GM18909 (cell line): ENCODE measurements at regions not wholly inside any gene's neighbourhood (a gene's known extent, or its start where the extent isn't known, plus 50 kb on each side); places are given as distances from the start of the nearest gene placed in this dataset.
A peak's percentile ranks its signal among the peaks of the same experiment; 100 is the strongest.
"Not testable (repeated sequence)": the region's sequence is repeated elsewhere in the genome, so short reads cannot be mapped to it uniquely, and the experiment has no call there.

ENCODE experiments used
- ATAC-seq: cut with Tn5 transposase; IDR thresholded peaks from one replicate; pipeline ENCODE4 v1.9.1; 2021; ENCODE audit warnings: mild to moderate bottlenecking; ENCODE audit not compliant: unreplicated experiment, poor library complexity

- ATAC-seq, result not testable (repeated sequence)
Measured at GRCh38 chr20:11708223-11708622, 209.5 kb upstream of the BTBD3 start.

GRCh38 chr20:11711214-11711613 is 206.5 kb upstream of the BTBD3 start:
- no peak for ATAC-seq

DNA sequence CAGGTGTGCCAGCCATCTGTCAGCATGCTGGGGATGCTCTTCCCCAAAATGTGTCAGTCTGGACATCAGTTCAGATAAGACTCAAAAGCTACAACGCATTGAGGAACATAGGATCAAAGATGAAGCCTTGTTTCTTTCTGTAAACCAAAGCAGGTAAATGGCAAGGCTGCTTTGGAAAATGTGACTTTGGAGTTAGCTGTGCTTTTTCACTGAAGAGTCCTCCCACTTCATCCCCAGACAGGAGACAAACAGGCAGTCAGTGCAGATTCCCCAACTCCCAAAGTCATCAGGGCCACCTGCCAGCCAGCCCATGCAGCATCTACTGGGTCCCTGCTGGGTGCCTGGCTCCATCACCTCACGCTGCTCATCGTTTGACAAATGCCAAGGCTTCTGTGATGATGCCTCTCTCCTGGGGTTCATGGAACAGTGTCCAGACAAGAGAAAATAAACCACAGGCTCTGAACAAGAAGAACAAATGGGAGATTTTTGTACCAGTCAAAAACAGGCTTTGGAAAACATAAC is 205.0 kb upstream of the BTBD3 start:
- ATAC-seq, result no peak

- no peak for ATAC-seq
Measured at GRCh38 chr20:11714886-11715285, 202.8 kb upstream of the BTBD3 start.

DNA sequence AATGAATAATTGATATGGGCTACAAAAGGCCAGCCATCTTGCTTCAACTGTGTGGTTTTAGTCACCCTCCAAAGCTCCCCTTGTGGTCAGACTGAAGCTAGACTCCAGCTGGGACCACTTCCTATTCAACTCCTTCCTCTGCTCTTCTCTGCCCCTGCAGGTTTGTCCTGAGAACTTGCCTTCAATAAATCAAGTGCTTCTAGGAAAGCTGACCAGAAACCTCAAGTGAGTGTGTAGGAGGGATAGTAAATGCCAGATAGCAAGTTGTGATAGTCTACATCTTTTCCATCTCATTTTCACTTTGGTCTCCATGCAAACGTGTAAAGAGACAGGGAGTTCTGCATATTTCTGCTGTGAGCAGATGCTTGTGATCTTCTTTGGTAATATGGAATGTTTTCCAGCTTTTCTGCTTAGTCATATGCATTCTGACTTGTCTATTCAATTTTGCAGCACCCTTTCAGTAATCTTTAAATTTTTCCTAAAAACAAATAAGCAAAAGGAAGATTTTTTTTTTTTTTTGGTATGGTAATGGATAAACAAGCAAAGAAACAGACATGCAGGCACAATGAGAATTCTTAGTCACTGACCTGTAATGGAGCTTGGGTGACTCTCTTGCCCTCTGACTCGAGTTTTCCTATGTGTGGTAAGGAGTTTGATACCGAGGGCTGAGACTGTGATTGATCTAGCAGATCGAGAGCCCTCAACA is 201.3 kb upstream of the BTBD3 start:
- ATAC-seq, result peak; percentile 65

- ATAC-seq, result no peak
Measured at GRCh38 chr20:11716945-11717248, 200.8 kb upstream of the BTBD3 start.

- ATAC-seq, result no peak
Measured at GRCh38 chr20:11717562-11717961, 200.1 kb upstream of the BTBD3 start.

DNA sequence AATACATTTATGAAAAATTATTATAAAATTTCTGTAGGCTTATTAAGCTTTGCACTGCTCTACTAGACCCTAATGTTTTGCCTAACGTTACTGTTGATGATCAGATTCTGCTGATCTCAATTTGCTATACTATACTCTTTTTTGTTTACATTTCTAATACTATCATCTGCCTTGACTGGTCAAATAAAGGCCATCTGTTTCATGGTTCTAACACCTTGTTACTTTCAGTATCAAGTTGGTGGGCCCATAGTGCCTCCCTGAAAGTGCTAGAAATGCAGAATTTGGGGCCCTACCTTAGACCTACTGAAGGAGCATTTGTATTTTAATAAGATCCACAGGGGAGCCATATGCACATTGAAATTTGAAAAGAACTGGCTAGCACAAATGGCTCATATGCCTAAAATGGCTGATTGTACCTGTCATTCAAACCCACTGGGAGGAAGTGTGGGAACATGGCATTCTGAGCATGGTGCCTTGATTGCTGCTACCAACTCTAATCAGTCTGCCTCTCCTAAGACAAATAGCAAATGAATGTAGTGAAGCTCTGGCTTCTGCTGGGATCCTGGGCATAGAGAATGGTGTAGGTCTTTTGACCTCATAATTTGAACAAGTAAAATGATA is 199.1 kb upstream of the BTBD3 start:
- ATAC-seq, result no peak

DNA sequence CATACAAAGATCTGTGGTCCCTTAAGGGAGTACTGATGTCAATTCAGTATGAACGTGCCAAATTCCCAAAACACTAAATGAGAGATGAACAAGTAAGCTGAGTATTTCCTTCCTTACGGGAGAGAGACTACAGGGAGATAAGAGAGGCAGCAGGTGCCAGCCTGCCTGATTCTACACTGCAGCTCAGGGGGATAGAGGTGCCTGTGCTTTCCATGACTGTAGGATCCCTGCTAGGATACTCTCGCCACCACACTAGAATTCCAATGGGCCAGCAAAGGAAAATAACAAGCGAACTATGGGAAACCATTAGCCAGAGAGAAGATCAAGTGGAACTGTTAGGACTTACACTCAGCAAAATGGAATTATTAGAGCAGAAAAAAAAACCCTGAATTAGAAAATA is 198.5 kb upstream of the BTBD3 start:
- ATAC-seq, result no peak

DNA sequence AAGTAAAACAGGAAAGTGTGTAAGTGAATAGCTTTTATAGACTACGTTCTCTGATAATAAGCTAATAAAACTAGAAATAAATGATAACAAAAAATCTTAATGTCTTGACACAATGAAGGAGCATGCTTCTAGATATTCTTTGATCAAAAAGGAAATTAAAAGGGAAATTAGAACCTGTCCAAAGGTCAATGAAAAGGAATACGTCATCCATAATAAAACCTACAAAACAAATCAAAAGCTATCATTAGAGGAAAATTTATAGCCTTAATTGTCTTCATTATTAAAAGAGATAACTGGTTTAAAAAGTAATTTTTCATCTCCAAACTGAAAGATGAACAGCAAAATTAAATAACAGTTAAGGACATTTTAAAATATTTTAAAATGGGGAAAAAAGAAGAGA is 196.3 kb upstream of the BTBD3 start:
- ATAC-seq, result no peak

DNA sequence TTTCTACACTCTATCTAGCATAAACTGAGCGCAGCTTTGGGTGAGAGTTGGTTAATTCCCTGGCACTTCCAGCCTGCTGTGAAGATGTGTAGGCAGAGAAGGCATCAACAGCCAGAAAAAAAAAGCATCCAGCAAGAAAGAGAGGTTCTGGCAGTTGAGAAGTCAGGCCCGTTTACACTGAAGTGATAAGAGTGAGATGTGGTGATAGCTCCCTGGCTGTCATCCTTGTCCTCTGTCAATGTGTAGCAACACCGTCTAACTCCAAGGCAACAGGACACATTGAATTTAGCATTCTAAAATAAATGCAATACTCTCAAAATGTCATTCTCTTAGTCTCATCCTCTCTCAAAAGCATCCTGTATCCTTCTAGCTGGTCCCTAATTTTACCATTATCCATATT is 193.6 kb upstream of the BTBD3 start:
- ATAC-seq, result no peak

- no peak for ATAC-seq
Measured at GRCh38 chr20:11726026-11726425, 191.7 kb upstream of the BTBD3 start.

- ATAC-seq, result no peak
Measured at GRCh38 chr20:11727708-11728107, 190.0 kb upstream of the BTBD3 start.

DNA sequence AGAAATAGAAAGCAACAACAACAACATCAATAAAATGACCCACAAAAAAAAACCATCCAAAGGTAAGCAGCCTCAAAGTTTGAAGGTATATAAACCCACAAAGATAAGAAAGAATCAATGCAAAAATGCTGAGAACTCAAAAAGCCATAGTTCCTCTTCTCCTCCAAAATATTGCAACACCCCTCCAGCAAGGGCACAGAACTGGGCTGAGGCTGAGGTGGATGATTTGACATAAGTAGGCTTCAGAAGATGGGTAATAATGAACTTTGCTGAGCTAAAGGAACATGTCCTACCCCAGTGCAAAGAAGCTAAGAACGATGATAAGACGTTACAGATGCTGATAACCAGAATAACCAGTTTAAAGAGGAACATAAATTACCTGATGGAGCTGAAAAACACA is 188.8 kb upstream of the BTBD3 start:
- ATAC-seq, result no peak

GRCh38 chr20:11729806-11730205 is 187.9 kb upstream of the BTBD3 start:
- ATAC-seq, result no peak

GRCh38 chr20:11734431-11734830 is 183.3 kb upstream of the BTBD3 start:
- ATAC-seq, result no peak

GRCh38 chr20:11738852-11739251 is 178.8 kb upstream of the BTBD3 start:
- no peak for ATAC-seq

DNA sequence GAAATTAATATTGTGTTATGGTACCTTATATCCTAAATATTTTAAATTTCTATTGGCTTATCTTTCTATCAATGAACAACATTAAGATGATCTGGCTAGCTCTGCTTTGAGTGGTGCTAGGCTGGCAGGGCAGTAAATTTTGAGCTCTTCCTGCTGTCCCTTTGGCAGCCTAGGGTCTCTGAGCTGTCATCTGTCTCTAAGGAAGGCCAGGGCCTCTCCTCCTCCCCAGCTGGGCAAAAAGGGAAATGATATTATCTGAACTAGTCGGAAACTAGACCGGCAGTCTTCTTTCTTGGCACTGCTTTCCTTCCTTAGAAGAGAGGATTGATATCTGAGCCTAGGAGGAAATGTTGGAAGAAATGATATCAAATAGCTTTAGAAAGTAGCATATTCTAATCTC is 176.7 kb upstream of the BTBD3 start:
- ATAC-seq, result no peak

GRCh38 chr20:11745145-11745544 is 172.5 kb upstream of the BTBD3 start:
- no peak for ATAC-seq

DNA sequence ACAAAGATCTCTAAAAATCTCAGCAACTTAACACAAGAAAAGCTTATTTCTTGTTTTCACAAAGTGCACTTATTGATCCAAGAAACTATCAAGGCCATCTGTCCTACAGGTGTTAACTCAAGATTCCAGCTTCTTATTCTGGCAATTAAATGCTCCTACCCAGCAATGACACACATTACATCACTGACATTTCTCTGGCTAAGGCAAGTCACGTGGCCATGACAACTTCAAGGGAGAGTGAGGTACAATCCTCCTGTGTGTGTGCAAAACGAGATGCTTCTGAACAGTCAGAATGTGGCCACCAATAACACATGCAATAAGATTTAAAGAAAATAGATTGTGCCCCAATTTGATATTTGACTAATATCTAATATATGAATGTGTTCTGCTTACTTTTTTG is 169.3 kb upstream of the BTBD3 start:
- ATAC-seq, result no peak

- ATAC-seq, result no peak
Measured at GRCh38 chr20:11752336-11752735, 165.4 kb upstream of the BTBD3 start.

DNA sequence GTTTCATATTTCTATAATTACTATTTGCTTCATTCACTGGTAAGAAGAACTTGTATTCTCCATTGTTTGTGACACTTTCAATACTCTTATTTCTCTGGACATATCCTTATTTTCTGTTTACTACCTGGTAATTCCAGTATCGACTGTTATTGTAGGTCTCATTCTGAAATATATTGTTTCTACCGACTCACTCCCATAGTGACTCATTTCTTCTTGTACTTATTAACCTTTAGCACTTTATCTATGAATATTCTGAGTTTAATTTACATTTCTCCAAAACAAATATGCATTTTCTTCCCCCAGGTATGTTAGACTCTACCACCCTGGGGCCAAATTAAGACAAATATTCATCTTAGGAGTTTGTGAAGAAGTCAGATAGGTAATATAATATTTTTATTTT is 164.5 kb upstream of the BTBD3 start:
- no peak for ATAC-seq
